ENCODE measurements at regions not wholly inside any gene's neighbourhood (a gene's known extent, or its start where the extent isn't known, plus 50 kb on each side); places are given as distances from the start of the nearest gene placed in this dataset.
A peak's percentile ranks its signal among the peaks of the same experiment; 100 is the strongest.

DNA sequence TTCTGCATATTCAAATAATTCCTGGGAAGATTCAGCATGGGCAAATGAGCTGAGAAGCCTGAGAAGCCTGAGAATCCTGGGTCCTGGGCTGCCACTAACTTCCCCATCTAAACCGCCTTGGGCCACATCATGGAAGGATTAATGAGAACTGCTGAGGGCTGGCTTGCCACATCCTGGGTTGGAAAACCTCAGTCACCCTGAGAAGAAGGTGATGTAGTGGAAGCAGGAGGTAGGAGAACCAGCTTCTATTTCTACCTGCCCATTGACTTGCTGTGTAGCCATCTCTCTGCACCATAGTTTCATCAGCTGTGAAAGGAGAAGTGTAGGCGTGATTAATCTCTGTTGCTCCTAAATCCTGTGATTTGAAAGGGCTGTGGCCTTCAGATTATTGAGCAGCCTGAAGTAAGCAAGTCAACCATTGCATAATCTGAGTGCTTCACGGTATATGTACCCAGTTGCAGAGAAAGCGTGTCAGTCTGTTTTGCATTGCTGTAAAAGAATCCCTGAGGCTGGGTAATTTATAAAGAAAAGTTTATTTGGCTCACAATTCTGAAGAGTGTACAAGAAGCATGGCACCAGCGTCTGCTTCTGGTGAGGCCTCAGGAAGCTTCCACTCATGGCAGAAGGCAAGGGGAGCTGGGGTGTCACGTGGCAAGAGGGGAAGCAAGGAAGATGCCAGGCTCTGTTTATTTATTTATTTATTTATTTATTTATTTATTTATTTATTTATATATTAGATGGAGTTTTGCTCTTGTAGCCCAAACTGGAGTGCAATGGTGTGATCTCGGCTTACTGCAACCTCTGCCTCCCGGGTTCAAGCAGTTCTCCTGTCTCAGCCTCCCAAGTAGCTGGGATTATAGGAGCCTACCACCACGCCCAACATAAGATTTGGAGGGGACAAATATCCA lies 140.9 kb upstream of the ATP6AP2 start:
- DNase-seq (ENCODE audit: low read depth) = no peak
- TF ChIP-seq, protein P1, sequence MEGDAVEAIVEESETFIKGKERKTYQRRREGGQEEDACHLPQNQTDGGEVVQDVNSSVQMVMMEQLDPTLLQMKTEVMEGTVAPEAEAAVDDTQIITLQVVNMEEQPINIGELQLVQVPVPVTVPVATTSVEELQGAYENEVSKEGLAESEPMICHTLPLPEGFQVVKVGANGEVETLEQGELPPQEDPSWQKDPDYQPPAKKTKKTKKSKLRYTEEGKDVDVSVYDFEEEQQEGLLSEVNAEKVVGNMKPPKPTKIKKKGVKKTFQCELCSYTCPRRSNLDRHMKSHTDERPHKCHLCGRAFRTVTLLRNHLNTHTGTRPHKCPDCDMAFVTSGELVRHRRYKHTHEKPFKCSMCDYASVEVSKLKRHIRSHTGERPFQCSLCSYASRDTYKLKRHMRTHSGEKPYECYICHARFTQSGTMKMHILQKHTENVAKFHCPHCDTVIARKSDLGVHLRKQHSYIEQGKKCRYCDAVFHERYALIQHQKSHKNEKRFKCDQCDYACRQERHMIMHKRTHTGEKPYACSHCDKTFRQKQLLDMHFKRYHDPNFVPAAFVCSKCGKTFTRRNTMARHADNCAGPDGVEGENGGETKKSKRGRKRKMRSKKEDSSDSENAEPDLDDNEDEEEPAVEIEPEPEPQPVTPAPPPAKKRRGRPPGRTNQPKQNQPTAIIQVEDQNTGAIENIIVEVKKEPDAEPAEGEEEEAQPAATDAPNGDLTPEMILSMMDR (IDR thresholded peaks at IDR 0.05; ENCODE audit: insufficient read depth, low read depth, low read length, missing control alignments) = no peak
- H3K4me3 ChIP-seq (ENCODE audit: low read length) = no peak overlapping the region

DNA sequence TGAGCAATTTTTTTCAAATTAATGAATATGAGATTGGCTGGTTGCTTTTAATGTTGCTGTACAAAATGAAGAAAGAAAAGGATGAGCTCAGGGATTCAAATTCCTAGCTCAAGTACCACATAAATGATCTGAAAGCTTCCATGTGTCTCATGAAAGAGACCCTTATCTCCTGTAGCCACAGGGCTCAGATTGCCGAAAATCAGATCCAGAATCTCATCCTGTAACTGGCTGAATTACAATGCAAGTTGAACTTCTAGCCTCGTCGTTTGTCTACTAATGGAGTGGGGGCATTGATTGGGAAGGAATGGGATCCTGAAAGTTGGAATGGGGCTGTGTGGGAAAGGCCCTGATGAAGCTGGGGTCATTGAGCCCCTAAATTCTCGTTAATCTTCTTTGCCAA lies 143.4 kb upstream of the ATP6AP2 start:
- TF ChIP-seq, protein P1 (IDR thresholded peaks at IDR 0.05; ENCODE audit: insufficient read depth, low read depth, low read length, missing control alignments) = no peak
- no peak overlapping the region for H3K4me3 ChIP-seq (ENCODE audit: low read length)
- no peak for DNase-seq (ENCODE audit: low read depth)

DNA sequence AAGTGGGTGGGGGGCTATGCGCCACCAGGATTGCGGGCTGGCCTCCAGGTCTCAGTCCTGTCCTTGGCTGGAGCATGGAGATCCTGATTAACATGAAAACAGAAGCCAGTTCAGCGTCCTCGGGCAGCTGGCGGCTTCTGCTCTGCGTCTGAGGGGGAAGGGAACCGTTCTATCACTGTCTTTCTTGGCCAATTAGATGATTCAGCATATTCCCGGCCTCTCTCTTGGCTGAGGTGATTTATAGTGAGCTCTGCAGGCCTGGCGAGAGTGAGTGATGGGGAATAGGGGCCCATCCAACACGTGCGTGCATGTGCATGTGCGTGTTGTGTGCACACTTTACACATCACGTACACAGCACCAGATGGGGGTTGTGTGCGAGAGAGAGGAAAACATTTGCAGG lies 145.8 kb upstream of the ATP6AP2 start:
- no peak overlapping the region for H3K4me3 ChIP-seq (ENCODE audit: low read length)
- TF ChIP-seq, protein P1 (IDR thresholded peaks at IDR 0.05; ENCODE audit: insufficient read depth, low read depth, low read length, missing control alignments) = no peak
- no peak for DNase-seq (ENCODE audit: low read depth)

DNA sequence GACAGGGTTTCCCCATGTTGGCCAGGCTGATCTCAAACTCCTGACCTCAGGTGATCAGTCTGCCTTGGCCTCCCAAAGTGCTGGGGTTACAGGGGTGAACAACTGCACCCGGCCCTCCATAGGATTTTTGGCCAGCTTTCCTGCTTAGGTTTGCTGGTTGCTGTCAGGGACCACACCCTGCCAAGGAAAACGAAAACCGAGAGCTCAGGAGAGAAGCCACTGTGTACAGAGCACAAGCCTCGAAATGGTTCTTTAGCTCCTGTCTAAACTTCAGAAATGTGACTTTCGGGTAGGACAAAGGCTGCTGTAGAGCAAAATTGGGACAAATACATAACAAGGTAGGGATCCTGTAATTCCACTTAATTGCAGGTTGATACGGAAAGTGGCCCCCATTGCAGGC lies 146.3 kb upstream of the ATP6AP2 start:
- no peak for DNase-seq (ENCODE audit: low read depth)
- TF ChIP-seq, protein P1 (IDR thresholded peaks at IDR 0.05; ENCODE audit: insufficient read depth, low read depth, low read length, missing control alignments) = no peak
- no peak overlapping the region for H3K4me3 ChIP-seq (ENCODE audit: low read length)

DNA sequence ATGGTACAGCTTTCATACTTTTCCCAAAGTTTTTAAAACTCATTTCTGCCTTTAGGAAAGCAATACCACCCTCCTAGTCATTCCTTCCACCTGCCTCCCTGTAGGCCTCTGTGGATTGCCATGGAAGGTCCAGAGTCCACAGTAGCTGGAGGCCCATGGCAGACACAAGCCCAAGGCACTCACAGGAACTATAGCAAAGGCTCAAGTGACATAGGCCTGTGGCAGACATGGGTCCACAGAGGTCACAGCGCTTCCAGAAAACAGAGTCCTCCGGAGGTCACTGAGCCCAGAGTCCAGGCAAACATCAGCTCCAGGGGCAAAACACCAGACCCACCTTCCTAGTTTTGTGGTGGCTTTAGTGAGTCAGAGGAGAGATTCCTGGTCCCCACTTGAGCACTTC lies 147.6 kb upstream of the ATP6AP2 start:
- DNase-seq (ENCODE audit: low read depth) = no peak
- TF ChIP-seq, protein P1 (IDR thresholded peaks at IDR 0.05; ENCODE audit: insufficient read depth, low read depth, low read length, missing control alignments) = no peak
- H3K4me3 ChIP-seq (ENCODE audit: low read length) = no peak overlapping the region

DNA sequence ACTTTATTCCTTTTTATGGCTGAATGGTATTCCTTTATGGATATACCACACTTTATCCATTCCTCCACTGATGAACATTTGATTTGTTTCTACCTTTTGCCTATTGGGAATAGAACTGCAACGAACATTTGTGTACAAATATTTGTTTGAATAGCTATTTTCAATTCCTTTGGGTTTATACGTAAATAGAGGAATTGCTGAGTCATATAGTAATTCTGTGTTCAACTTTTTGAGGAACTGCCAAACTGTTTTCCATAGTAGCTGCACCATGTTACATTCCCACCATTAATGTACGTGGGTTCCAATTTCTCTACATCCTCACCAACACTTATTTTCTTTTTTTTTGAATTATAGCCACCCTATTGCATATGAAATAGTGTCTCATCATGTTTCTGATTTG lies 156.5 kb upstream of the ATP6AP2 start:
- H3K4me3 ChIP-seq (ENCODE audit: low read length) = no peak overlapping the region
- TF ChIP-seq, protein P1 (IDR thresholded peaks at IDR 0.05; ENCODE audit: insufficient read depth, low read depth, low read length, missing control alignments) = no peak
- DNase-seq (ENCODE audit: low read depth) = no peak

DNA sequence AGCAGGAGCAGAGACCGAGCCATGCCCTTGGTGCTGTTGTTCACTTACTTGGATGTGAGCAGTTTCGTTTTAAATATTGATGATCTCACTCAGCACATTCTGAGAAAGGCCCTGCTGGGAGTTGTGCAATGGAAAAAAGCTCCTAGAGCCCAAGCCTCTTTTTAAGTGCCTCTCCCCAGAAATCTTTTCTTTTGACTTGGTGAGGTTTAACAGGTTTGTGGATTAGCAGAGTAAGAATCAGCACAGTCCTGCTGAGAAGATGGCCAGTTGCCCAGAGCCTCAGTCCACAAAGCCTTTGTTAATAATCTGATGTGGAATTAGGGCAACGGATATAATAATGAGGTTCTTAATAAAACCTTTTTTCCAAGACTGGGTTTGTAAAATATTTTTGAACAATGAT lies 157.5 kb upstream of the ATP6AP2 start:
- TF ChIP-seq, protein P1 (IDR thresholded peaks at IDR 0.05; ENCODE audit: insufficient read depth, low read depth, low read length, missing control alignments) = no peak
- peak; percentile 34 for DNase-seq (ENCODE audit: low read depth)

More for the DNA sequence above, 157.5 kb upstream of the ATP6AP2 start:
- H3K4me3 ChIP-seq (ENCODE audit: low read length) = no peak overlapping the region
